Cerebellar cortex (tissue), 1 donor: ENCODE measurements at regions not wholly inside any gene's neighbourhood (a gene's known extent, or its start where the extent isn't known, plus 50 kb on each side); places are given as distances from the start of the nearest gene placed in this dataset.

Experiments
- DNase-seq: peaks from one replicate; pipeline ENCODE4 v3.0.0-alpha.2; 2015; ENCODE audit warnings: low spot score

DNA sequence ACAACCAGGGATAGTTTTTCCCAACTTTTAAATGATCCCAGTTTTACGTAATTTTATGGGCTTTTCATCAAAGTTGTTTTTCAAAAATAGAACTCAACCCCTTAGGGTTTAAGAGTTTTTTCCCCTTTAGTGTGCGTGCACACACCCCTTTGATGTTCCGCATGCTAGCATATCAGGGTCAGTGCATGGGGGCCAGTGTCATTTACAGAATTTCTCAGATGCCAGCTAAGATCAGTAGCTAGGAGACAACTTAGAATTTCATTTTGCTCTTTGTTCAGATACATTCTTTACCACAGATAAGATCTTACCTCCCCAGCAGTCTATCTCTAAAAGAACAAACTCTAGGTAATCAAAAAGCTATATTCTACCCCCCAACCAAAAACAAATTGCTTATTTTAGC, 238.5 kb upstream of the SASH1 start:
- DNase-seq = no peak

- DNase-seq = no peak
These were observed 236.9 kb upstream of the SASH1 start for GRCh38 chr6:148105695-148106094.

DNA sequence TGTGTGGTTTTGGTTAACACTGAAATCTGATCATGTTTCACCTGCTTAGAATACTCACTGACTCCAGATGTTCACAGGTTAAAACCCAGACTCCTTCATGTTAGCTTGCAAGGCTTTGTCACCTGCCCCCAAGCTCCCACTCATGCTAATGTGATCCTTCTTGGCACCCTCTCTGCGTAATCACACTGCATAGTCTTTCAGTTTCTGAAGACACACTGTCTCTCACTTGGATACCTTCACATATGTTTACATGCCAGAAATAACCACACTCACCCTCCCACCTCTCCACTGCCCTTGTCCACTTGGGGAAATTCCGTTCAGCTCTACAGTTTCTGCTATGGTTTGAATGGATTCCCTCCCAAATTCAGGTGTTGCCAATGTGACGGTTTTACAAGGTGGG, 234.7 kb upstream of the SASH1 start:
- DNase-seq = no peak

DNA sequence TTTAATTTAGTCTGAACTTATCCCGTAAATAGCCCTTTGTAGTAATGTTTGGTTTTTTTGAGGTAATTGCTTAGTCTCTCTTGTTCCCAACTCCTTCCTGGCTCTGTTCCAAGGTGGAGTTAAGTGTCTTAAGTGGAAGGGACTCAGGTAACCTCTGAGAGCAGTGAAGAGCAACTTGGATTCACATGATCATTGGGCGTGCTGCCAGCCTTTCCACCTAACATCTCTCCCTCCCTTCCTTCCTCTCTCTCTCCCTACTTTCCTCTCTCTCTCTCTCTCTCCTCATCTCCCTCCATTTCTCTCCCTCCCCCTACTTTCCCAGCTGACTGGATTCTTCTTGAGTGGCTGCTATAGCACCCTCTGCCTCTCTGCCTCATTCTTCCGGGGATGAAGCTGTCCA, 232.9 kb upstream of the SASH1 start:
- peak; percentile 5 for DNase-seq

GRCh38 chr6:148110925-148111324, 231.7 kb upstream of the SASH1 start:
- no peak for DNase-seq

GRCh38 chr6:148112851-148113319, 229.8 kb upstream of the SASH1 start:
- no peak for DNase-seq

- DNase-seq = no peak
These were observed 226.6 kb upstream of the SASH1 start for GRCh38 chr6:148116001-148116400.

DNA sequence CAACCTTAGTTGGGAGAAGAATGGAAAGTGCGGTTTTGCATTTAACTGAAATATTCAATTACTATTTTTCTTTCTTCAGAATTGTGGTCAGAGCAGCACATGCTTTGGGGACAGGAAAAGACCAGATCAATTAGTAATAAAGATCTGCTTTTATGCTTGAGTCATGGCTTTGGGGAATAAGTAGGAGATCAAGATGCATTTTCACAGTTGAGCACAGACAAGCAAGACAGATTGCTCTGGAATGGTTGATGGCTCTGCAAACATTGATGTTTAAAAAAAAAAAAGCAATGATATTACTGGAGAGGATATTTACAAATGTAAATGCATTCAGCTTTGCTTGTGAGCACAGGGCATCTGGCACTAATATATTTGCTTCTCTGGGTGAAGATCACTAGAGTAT, 224.4 kb upstream of the SASH1 start:
- no peak for DNase-seq

- DNase-seq = no peak
These were observed 214.5 kb upstream of the SASH1 start for GRCh38 chr6:148128014-148128730.

DNA sequence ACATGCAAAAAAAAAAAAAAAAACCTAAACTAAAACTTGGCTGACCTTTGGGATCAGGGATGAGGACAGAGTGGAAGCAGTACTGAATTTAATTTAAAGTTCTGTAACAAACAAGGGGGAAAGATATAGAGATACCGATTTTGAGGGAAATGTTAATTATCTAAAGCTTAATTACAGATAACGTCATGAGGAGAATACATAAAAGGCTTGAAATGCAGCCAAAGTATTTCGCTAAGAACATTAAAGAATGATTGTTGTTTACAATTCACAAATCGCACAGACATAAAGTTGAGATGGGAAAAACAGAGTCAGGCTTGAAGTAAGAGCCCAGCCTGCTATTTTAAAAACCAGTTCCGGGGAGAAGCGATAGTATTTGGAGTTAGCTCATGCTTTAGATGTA, 208.0 kb upstream of the SASH1 start:
- DNase-seq = no peak

DNA sequence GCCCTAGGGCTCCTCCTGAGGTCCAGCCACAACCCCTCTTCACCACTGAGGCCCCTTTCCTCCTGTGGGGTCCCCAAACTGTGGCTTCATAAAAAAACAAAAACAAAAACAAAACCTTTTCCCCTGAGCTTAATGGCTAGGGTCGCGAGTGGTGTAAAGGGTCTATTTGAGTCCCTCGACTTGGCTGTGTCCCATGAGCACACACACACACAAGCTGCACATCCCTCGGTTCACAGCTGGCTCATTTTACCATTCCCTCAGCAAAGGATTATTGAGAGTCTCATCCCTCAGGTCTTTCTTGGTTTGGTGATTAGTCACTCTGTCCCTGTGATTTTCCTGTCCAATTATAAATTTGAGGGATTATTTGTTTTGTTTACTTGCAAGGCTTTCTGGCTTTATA, 206.1 kb upstream of the SASH1 start:
- no peak for DNase-seq

GRCh38 chr6:148137652-148138051, 205.0 kb upstream of the SASH1 start:
- no peak for DNase-seq

DNA sequence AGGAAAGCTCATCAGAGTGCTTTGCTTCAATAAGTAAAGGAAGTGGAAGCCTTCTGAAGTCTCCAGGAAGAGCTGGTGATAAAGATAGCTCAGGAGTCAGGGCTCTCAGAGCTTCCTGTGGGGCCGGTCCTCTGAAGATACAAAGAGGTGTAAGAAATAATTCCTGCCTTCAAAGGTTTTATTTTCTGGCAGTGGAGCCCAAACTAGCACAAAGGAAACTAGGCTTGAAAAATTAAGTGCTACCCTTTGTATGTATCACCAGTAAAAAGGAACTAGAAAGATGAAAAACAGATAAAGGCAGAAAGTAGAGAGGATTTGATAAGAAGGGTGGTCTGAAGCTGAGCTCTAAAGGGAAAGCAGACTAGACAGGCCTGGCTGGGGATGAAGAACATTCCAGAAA, 204.1 kb upstream of the SASH1 start:
- DNase-seq = no peak

- DNase-seq = no peak
These were observed 201.7 kb upstream of the SASH1 start for GRCh38 chr6:148140772-148141557.

DNA sequence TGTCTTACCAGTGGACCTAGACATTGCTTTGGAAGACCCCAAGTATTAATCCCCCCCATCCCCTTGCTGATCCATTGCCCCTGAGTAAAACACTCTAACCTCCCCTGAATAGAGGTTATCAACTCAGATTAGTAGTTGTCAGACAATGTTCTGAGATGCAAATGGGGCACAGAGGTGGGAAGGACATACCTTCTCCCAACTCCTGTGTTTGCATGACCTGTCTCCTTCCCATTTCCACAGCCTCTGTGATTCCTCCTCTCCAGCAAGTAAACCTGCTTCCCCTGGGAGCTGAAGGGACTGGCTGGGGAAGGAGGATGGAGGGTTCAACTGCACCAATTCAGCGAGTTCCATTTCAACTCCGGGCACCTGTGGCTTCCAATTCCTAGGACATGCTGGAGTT, 199.8 kb upstream of the SASH1 start:
- DNase-seq = no peak

DNA sequence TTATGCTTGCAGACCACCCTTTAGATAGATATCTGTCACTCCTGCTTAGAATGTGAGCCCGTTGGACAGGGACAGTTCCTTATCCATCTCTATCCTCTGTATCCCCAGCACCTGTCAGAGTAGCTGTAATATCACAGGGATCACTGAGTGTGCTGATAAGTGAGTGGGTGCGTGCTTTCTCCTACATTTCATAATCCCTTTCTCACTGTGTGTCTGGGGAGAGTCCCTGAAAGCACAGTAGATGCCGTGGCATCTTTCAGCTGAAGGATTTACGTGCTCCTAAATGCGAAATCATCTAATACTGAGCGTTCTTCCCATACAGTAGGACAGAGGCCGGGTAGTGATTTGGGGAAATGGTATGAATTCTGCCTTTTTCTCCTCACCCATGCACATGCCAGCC, 198.9 kb upstream of the SASH1 start:
- DNase-seq = no peak

GRCh38 chr6:148144917-148145521, 197.6 kb upstream of the SASH1 start:
- peak; percentile 58 for DNase-seq

DNA sequence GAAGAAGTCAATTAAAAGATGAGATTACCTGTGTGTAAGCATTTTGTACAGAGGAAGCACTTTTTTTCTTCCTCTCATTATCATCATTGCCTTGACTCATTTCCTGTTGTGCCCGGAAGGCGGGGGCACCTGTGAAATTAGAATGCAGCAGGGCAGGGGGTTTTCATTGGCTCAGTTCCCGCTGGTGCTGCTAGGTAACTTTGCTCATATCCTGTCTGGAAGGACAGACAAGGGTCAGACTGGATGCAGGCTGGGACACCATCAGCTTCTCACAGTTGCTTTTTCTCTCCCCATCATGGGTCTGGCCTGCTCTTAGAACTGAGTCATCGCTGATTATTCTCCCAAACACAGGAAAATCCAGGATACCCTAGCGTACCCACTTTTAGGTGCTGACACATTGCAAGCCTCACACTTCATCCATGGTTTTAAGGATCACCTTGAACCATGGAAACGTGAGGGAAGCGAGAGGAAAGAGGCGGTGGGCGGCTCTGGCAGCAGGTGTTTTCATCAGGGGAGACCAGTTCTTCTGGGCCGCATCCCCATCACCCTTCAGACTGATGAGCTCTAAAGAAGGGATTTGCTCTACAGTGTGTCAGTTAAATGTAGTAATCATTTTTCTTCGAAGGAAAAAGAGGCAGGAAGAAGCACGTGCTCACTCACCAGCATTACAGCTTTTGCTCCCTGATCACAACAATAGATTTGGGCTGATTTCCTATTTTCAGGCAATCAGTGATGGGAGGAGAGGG, 195.7 kb upstream of the SASH1 start:
- no peak for DNase-seq

DNA sequence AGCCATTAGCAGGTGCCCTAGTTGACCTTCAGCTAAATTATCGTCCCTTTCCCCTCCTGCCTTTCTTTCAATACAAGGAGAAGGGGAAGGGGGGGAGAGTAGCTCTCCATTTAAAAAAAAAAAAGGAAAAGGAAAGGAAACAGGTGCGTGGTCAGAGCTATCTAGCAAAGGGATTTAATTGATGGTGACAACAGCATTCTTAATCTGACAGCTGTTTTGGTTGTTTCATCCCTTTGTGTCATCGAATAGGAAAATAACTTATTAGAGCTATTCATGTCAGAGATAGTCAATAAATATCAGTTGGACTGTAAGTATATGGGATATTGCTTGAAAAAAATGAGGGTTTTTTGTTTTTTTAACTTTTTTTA, 195.2 kb upstream of the SASH1 start:
- no peak for DNase-seq

- DNase-seq = no peak
These were observed 190.6 kb upstream of the SASH1 start for GRCh38 chr6:148151896-148152643.

GRCh38 chr6:148154668-148155067, 188.0 kb upstream of the SASH1 start:
- DNase-seq = no peak

- DNase-seq = no peak
These were observed 187.3 kb upstream of the SASH1 start for GRCh38 chr6:148155293-148155692.
